NCI-H2029 treated with DMSO at 0.1 percent for 48 hours (cell line): ENCODE measurements at regions not wholly inside any gene's neighbourhood (a gene's known extent, or its start where the extent isn't known, plus 50 kb on each side); places are given as distances from the start of the nearest gene placed in this dataset.

ENCODE experiments used
- DNase-seq: peaks from one replicate; lab custom pipeline; 2025; lab: John Stamatoyannopoulos, UW

GRCh38 chr11:80157447-80157846 lies 716.6 kb upstream of the TENM4 start:
- no peak for DNase-seq

- no peak for DNase-seq
These were observed 715.2 kb upstream of the TENM4 start for GRCh38 chr11:80156062-80156461.

DNA sequence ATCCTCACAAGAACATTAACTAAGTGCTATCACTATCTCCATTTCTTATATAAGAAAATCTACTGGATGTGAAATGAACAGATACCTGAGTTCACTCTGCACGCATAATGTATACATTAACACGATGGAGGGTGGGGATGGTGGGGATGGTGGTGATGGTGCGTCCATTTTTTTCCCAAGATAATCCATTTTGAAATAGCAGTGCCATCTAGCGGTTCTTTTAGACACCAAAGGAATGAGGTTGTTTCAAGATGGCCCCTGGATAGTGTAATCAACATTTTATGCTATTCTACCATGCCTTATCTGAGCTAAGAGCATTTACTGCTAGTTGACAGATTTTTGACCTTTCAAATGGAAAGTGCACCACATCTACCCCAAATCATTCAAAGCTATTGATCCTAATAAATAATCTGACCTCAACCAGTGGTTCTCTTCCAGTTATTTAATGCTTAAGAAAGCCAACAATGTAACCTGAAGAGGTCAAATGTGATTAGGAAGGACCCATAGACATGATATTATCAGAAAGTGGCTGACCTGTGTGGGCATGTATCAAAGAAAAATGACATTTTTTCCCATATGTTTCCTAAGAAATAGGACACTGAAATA lies 714.7 kb upstream of the TENM4 start:
- DNase-seq: peak; percentile 5

- DNase-seq: peak; percentile 5
These were observed 705.4 kb upstream of the TENM4 start for GRCh38 chr11:80146232-80146631.

GRCh38 chr11:80144897-80145594 lies 704.2 kb upstream of the TENM4 start:
- no peak for DNase-seq

DNA sequence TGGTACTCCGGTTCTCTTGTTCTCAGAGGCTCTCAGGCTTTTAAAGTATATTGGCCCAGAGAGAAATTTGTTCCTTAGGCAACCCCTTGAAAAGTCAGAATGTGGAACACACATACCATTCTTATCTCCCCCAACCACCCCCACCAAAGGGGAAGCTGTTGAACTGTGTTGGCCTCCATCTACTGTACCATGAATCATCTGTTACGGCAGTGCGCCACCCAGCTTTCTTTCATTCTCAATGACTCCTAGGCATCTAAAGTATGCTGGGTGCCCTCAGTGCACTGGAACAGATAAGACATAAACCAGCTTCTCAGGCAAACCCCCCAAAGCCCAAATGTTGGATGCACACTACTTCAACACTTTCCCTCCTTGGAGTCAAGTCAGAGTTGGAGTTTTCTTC lies 696.2 kb upstream of the TENM4 start:
- no peak for DNase-seq

GRCh38 chr11:80129396-80129795 lies 688.6 kb upstream of the TENM4 start:
- no peak for DNase-seq

DNA sequence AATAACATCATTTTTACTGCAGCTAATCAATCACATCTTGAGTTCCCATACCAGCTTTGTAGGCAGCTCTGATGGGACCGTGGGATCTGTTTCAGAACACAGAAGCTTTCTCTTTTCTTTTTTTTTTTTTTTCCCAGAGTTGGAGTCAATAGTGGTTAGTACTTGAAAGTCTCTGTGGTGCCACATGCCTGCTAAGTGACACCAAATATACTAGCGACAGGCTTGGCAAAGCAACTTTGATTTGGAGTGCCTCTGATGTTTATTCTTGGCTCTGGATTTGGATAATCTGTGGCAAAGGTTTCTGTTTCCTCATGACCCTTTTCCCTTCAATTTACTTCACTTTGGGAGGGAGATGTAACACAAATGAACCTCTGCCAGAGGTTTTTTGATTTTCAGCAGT lies 681.4 kb upstream of the TENM4 start:
- no peak for DNase-seq

DNA sequence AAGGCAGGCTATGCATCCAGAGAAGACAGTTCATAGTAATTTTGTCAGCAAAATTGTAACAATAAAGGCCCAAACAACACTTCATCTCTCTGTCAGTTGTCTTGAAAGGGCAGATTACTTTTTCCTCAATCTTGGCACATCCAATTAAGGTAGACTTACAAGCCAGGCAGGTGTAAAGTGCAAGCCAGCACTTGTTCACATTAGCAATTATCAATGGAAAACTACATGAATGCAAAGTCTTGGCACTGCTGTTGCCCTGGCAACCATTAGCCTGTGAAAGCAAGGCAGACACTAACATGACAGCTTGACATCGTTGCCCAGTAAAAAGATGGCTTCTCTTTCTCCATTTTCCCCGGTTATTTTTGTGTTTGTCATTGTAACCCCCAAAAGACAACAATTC lies 677.2 kb upstream of the TENM4 start:
- no peak for DNase-seq

DNA sequence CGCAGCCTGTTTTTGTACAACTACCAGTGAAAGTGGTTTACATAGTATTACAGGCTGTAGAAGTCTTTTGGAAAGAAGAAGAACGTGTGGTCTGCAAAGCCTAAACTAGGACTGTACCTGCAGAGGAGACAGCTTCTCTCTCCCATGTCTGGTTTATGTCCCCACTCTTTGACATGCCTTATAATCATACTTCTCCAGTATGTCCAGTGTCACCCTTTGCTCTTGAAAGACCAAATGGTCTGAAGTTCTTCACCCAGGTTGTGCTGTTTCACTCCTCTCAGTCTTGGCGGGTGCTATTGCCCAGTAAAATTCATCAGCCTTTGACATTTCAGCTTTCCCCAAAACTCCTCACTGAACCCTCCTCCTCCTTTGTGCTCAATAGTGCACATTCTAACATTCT lies 676.0 kb upstream of the TENM4 start:
- no peak for DNase-seq

DNA sequence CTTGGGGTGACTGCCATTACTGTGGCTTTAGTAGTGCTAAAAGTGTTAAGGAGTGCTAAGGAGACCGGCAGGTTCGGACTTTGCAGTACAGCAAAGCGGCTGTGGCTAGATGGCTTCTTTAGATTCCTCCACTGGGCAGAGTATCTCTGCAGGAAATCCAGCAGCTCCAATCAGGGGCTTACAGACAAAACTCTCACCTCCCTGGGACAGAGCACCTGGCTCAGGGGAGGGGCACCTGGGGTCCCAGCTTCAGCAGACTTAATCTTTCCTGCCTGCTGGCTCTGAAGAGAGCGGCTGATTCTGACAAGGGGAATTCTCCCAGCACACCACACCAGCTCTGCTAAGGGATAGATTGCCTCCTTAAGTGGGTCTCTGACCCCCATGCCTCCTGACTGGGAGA lies 668.8 kb upstream of the TENM4 start:
- DNase-seq: no peak

GRCh38 chr11:80109031-80109430 lies 668.2 kb upstream of the TENM4 start:
- no peak for DNase-seq

GRCh38 chr11:80107415-80107814 lies 666.6 kb upstream of the TENM4 start:
- no peak for DNase-seq

- DNase-seq: no peak
These were observed 663.4 kb upstream of the TENM4 start for GRCh38 chr11:80104191-80104590.

DNA sequence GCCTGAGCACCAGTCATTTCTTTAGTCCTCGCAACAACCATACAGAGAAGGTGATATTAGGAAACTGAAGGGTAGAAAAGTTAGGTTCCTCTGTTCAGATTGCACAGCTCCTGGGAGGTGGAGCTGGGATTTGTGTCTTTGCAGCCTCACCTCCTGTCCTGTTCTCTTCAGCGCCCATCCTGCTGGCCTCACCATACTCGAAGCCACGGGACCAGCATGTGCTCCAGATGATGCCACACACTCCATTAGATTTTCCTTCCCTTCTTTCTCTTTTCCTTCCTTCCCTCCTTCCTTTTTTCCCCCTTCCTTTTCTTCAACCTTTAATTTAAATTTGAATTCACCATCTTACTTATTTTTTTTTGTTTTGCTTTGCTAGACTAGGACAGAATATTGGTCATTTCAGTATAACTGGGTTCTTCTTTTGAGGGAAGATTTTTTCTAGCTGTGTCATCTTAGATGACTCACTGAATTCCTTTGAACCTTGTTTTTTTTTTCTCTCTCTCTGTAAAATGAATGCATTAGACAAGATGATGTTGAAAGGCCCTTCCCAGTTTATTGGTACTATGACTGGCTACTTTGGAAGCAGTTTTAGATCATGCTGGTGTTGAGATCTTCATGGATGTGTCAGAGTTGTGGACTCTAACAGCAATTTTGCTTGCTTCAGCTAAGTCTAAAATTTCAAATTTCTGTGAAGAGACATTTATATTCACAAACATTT lies 662.5 kb upstream of the TENM4 start:
- DNase-seq: no peak

GRCh38 chr11:80097146-80097545 lies 656.3 kb upstream of the TENM4 start:
- no peak for DNase-seq

- DNase-seq: no peak
These were observed 655.9 kb upstream of the TENM4 start for GRCh38 chr11:80096736-80097135.

DNA sequence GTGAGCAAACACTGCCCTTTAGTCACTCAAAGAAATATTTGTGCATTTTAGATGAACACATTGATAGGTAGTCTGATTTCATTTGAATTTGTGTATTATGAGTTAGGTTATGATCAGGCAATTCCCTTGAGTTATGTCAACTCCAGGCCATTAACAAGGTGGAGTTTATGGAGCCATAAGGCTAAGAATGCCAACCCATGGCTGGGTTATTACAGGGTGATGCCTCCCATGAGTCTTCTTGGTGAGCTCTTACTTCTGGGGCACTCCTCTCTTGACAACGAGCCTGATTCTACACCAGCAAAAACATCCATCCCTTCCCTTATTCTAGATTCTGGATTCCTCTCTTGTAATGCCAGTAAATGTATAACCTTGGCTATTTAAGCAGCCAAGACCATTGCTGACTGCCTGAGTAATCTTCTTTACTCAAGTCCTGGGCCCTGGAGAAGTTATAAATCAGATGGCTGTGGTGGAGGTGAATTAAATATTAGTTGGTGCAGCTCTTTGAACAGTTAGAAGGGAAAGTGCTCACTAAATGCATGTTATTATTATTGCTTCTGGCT lies 645.7 kb upstream of the TENM4 start:
- no peak for DNase-seq

GRCh38 chr11:80085563-80085962 lies 644.7 kb upstream of the TENM4 start:
- DNase-seq: no peak

GRCh38 chr11:80084608-80085007 lies 643.8 kb upstream of the TENM4 start:
- DNase-seq: no peak

GRCh38 chr11:80083531-80083951 lies 642.7 kb upstream of the TENM4 start:
- DNase-seq: no peak

DNA sequence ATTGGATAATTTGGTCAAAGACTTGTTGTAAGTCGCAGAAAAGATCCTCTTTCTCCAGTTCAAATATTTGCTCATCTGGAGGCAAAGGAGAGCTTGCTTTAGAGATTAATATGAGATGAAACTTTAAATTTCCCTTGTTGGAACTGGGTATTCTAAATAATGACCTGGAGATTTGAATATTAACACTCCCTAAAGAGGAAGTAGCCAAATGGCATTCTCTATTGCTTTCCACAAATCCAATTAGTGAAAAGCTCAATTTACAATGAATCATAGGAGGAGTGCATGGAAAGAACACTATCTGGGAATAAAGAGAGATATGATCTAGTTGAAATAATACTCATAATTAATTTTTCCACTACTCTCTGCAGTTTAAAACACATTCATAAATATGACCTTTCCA lies 641.6 kb upstream of the TENM4 start:
- DNase-seq: no peak

- no peak for DNase-seq
These were observed 636.3 kb upstream of the TENM4 start for GRCh38 chr11:80077113-80077512.
